Suprapubic skin (tissue), 4 donors: ENCODE measurements at regions not wholly inside any gene's neighbourhood (a gene's known extent, or its start where the extent isn't known, plus 50 kb on each side); places are given as distances from the start of the nearest gene placed in this dataset.

ENCODE experiments used
- DNase-seq, 2 donors: peaks; one replicate each; pipeline ENCODE4 v3.0.0-alpha.2; 2019; ENCODE audit warnings: low spot score in 2 of 2
- H3K27ac ChIP-seq: fragments of 200-600 bp; sonication (generic); one replicate; pipeline ENCODE4 v1.5.1; 2019
- H3K27me3 ChIP-seq: fragments of 200-600 bp; sonication (generic); one replicate; pipeline ENCODE4 v1.5.1; 2019
- H3K36me3 ChIP-seq: fragments of 200-600 bp; sonication (generic); one replicate; pipeline ENCODE4 v1.5.1; 2019
- H3K4me1 ChIP-seq: fragments of 200-600 bp; sonication (generic); one replicate; pipeline ENCODE4 v1.5.1; 2019
- H3K4me3 ChIP-seq: fragments of 200-600 bp; sonication (generic); one replicate; pipeline ENCODE4 v1.5.1; 2019; ENCODE audit warnings: mild to moderate bottlenecking
- H3K9me3 ChIP-seq: fragments of 200-600 bp; sonication (generic); one replicate; pipeline ENCODE4 v1.5.1; 2019
- CTCF ChIP-seq, 2 donors: fragments of 200-600 bp in 1 of 2; fragments of 450-650 bp in 1 of 2; sonication (generic) in 1 of 2; IDR thresholded peaks; one replicate each; pipeline ENCODE4 v1.5.1; 2016 to 2019; ENCODE audit warnings: antibody characterized with exemption in 2 of 2, mild to moderate bottlenecking in 1 of 2, moderate library complexity in 1 of 2
- EP300 ChIP-seq: sonication (generic); formaldehyde crosslinking; IDR thresholded peaks from one replicate; pipeline ENCODE4 v1.6.1; 2017; ENCODE audit warnings: antibody characterized with exemption
- POLR2A ChIP-seq, 2 donors: fragments of 450-650 bp; IDR thresholded peaks; one replicate each; pipeline ENCODE4 v1.6.1; 2017; ENCODE audit warnings: antibody characterized with exemption in 2 of 2, mild to moderate bottlenecking in 2 of 2, moderate library complexity in 2 of 2
- POLR2AphosphoS5 ChIP-seq, 3 donors: sonication (generic); formaldehyde crosslinking; IDR thresholded peaks; one replicate each; pipeline ENCODE4 v1.6.1; 2017; ENCODE audit warnings: antibody characterized with exemption in 3 of 3
- WGBS: methylation state at CpG from one replicate; pipeline ENCODE4 v1.1.5; 2018; 5-methylcytosine and 5-hydroxymethylcytosine counted together

DNA sequence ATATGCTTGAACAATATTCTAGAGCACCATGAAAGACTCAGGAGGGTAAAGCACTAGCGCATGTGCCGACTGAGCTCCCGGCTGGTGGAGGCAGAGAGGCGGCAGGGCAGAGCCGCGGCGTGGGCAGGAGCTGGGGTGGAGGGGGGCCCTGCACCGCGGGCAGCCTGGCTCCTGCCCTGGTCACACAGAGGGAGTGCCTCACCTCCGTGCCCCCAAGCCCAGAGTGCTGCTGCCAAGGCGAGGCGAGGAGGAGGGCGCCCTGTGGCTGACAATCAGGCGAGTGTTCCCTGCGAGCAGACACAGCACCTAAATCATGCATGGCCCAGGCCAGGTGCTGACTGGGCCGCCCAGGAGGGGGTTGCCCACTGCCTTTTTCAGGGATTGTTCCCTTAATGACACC lies 105.8 kb upstream of the TNRC6C start:
- DNase-seq, result no peak
- H3K9me3 ChIP-seq, result no peaks in the 10 kb centered on the region
- H3K27ac ChIP-seq, result no peak overlapping the region
- H3K27me3 ChIP-seq, result peaks cover 26% of the 10 kb centered on the region
- H3K4me1 ChIP-seq, result no peaks in the 10 kb centered on the region
- TF ChIP-seq POLR2A (IDR thresholded peaks at IDR 0.05), result no peak
- no peak for TF ChIP-seq CTCF (IDR thresholded peaks at IDR 0.05)
- TF ChIP-seq POLR2AphosphoS5 (IDR thresholded peaks at IDR 0.05), result no peak
- 93% methylated on average over 4 of the region's 16 CpGs for WGBS
- no peaks in the 10 kb centered on the region for H3K36me3 ChIP-seq
- H3K4me3 ChIP-seq, result no peak overlapping the region

- Histone ChIP-seq H3K4me1 (no peaks in the 10 kb centered on the region), H3K36me3 (no peaks in the 10 kb centered on the region), H3K27ac (no peak overlapping the region), H3K9me3 (no peaks in the 10 kb centered on the region), H3K27me3 (peaks cover 26% of the 10 kb centered on the region), H3K4me3 (no peak overlapping the region)
- TF ChIP-seq POLR2AphosphoS5 (IDR thresholded peaks at IDR 0.05), result no peak
- TF ChIP-seq CTCF (IDR thresholded peaks at IDR 0.05), result no peak
- TF ChIP-seq EP300, result no peak
- TF ChIP-seq POLR2A (IDR thresholded peaks at IDR 0.05), result no peak
- 79% methylated on average over 17 of the region's 20 CpGs for WGBS
- DNase-seq, result no peak
Observed at GRCh38 chr17:77853191-77853977, 105.1 kb upstream of the TNRC6C start.

DNA sequence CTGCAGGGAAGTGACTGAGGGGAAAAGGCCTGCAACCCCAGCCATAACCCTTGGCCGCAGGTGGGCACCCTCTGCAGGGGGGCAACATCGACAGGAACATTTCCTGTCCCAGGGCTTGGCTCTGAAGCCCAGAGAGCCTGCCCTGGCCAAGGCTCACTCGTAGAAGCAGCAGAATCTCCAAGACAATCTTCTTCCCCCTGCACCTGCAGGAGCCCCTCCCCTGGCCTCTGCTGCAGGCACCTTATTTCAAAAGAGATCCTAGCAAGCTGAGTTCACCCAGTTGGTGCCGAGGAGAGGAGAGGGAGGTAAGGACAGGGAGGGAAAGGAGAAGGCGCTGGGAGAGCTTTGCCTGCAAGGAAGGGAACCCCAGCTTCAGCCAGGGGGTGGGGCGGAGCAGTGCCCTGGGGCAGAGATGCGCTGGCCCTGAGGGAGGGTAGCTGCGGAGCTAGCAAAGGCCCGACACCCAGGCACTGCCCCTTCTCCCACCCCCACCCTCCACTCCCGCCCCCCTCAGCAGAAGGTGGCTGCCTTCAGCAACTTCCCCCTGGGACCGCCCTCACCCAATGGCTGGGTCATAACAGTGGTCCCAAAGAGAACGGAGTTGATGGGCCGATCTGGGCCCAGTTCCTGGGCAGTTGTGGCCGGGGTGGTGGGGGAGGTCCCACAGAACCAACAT lies 104.3 kb upstream of the TNRC6C start:
- Histone ChIP-seq H3K9me3 (no peaks in the 10 kb centered on the region), H3K27me3 (peaks cover 29% of the 10 kb centered on the region), H3K36me3 (no peaks in the 10 kb centered on the region), H3K27ac (no peak overlapping the region), H3K4me3 (no peak overlapping the region), H3K4me1 (no peaks in the 10 kb centered on the region)
- no peak for DNase-seq
- 68% methylated on average over 12 of the region's 14 CpGs for WGBS
- TF ChIP-seq CTCF (IDR thresholded peaks at IDR 0.05), result no peak
- no peak for TF ChIP-seq EP300
- no peak for TF ChIP-seq POLR2AphosphoS5 (IDR thresholded peaks at IDR 0.05)
- no peak for TF ChIP-seq POLR2A (IDR thresholded peaks at IDR 0.05)

DNA sequence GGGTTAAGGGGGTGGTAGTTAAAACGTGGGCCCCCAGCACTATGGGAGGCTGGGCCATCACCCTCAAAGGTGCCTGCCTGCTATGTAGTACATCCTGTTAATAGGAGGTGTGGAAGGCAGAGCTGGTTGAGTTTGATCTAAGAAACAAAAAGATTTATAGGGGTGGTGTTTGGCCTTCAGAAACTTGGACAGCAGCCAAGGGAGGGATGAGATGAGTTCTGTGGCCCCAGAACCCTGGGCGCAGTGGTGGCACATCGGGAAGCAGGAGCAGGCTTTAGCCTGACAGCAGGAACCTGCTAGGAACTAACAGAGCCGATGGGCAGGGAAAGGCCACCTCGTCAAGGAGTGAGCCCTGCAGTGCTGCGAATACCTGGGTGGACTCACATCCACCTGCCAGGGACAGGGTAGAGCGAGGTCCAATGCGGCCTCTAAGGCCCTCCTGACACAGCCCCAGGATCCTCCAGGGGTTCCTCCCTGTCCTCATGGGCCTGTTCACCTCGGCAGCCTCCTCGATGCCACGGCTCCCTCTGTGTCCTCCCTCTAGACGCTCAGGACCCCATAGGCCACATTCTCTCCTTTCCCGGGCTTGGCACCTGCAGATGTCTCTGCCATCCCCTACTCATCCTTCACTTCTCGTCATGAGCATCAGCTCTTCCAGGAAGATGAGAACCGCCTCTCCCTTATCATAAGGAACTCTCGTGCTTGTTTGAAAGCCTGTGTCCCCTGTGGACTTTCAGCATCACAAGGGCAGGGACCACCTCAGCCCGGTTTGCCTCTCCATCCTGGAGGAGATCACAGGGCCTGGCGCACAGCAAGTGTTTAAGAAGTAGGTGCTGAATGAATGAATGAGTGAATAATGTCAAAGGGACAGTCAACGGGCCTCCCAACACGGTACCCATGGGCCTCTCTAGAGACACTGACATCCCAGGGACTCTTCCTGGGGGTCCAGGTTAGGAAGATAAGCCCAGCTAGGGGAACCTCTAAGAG lies 103.5 kb upstream of the TNRC6C start:
- no peak overlapping the region for H3K4me3 ChIP-seq
- TF ChIP-seq CTCF (IDR thresholded peaks at IDR 0.05), result no peak
- no peak for TF ChIP-seq POLR2A (IDR thresholded peaks at IDR 0.05)
- TF ChIP-seq POLR2AphosphoS5 (IDR thresholded peaks at IDR 0.05), result no peak
- no peak for TF ChIP-seq EP300
- no peak for DNase-seq
- H3K9me3 ChIP-seq, result no peaks in the 10 kb centered on the region
- H3K36me3 ChIP-seq, result no peaks in the 10 kb centered on the region
- H3K4me1 ChIP-seq, result no peaks in the 10 kb centered on the region
- WGBS, result 86% methylated on average over 19 of the region's 20 CpGs
- peaks cover 29% of the 10 kb centered on the region for H3K27me3 ChIP-seq
- H3K27ac ChIP-seq, result no peak overlapping the region
